Stomach (tissue), 4 donors: ENCODE measurements at regions not wholly inside any gene's neighbourhood (a gene's known extent, or its start where the extent isn't known, plus 50 kb on each side); places are given as distances from the start of the nearest gene placed in this dataset.

Experiments
- POLR2AphosphoS5 ChIP-seq, 3 donors: sonication (generic); formaldehyde crosslinking; IDR thresholded peaks; one replicate each; pipeline ENCODE4 v1.6.1; 2016; ENCODE audit warnings: antibody characterized with exemption in 3 of 3
- TF ChIP-seq, protein P1 (sequence below), 7 experiments: fragments of 450-650 bp in 4 of 7; fragments of 200-600 bp in 3 of 7; sonication (generic) in 3 of 7; IDR thresholded peaks; one replicate each; pipeline ENCODE4 v1.5.1; 2016 to 2019; ENCODE audit warnings: antibody characterized with exemption in 7 of 7, control low read depth in 2 of 7, mild to moderate bottlenecking in 1 of 7

GRCh38 chr6:98156580-98156979 is 677.8 kb upstream of the POU3F2 start:
- TF ChIP-seq POLR2AphosphoS5 (IDR thresholded peaks at IDR 0.05), result no peak
- TF ChIP-seq, protein P1, sequence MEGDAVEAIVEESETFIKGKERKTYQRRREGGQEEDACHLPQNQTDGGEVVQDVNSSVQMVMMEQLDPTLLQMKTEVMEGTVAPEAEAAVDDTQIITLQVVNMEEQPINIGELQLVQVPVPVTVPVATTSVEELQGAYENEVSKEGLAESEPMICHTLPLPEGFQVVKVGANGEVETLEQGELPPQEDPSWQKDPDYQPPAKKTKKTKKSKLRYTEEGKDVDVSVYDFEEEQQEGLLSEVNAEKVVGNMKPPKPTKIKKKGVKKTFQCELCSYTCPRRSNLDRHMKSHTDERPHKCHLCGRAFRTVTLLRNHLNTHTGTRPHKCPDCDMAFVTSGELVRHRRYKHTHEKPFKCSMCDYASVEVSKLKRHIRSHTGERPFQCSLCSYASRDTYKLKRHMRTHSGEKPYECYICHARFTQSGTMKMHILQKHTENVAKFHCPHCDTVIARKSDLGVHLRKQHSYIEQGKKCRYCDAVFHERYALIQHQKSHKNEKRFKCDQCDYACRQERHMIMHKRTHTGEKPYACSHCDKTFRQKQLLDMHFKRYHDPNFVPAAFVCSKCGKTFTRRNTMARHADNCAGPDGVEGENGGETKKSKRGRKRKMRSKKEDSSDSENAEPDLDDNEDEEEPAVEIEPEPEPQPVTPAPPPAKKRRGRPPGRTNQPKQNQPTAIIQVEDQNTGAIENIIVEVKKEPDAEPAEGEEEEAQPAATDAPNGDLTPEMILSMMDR (IDR thresholded peaks at IDR 0.05), result no peak
